ENCODE measurements at regions not wholly inside any gene's neighbourhood (a gene's known extent, or its start where the extent isn't known, plus 50 kb on each side); places are given as distances from the start of the nearest gene placed in this dataset.

GRCh38 chr5:15326932-15327331 is 173.0 kb upstream of the FBXL7 start:
- no peak for TF ChIP-seq CTCF (IDR thresholded peaks at IDR 0.05)
- no peak for TF ChIP-seq POLR2A (IDR thresholded peaks at IDR 0.05)

Data from testis (tissue), 2 donors.